IMR-90 (cell line): ENCODE measurements at regions not wholly inside any gene's neighbourhood (a gene's known extent, or its start where the extent isn't known, plus 50 kb on each side); places are given as distances from the start of the nearest gene placed in this dataset.

ENCODE experiments used
- ATAC-seq: fragments of 200-7000 bp; cut with Tn5 transposase; 2 replicates; pipeline ENCODE4 v1.9.1; 2020; ENCODE audit warnings: low read depth, mild to moderate bottlenecking, moderate library complexity
- BruUV-seq: library from RNA; stranded (reverse); fragments of 400-500 nt; replicated peaks from 2 replicates; lab custom pipeline; 2021; lab: Mats Ljungman, UMichigan
- CTCF ChIA-PET: fragments of 300-600 bp; formaldehyde crosslinking; extraction: SDS; loops from one replicate; lab custom pipeline; 2021; ENCODE audit warnings: antibody characterized with exemption; lab: Yijun Ruan, JAX
- POLR2A ChIA-PET: fragments of 300-600 bp; sonication (Branson Sonifier 250); formaldehyde crosslinking; loops from one replicate; lab custom pipeline; 2022; ENCODE audit warnings: antibody characterized with exemption; ENCODE audit not compliant: unreplicated experiment; lab: Charles Lee
- DNase-seq: peaks from one replicate; pipeline ENCODE4 v3.0.0; 2013
- H2AFZ ChIP-seq: replicated peaks from 2 replicates; pipeline ENCODE3; 2013; ENCODE audit warnings: low read length, mild to moderate bottlenecking; ENCODE audit not compliant: poor library complexity
- H2AK5ac ChIP-seq: 2 replicates; pipeline ENCODE4 v1.6.1; 2013; ENCODE audit warnings: low read depth, low read length, inconsistent platforms
- H2AK9ac ChIP-seq: replicated peaks from 2 replicates; pipeline ENCODE3; 2013; ENCODE audit warnings: mild to moderate bottlenecking, low read depth, low read length, moderate library complexity; ENCODE audit not compliant: poor library complexity
- H2BK120ac ChIP-seq: 2 replicates; pipeline ENCODE4 v1.6.1; 2013; ENCODE audit warnings: low read depth, low read length, inconsistent platforms
- H2BK15ac ChIP-seq: 3 replicates; pipeline ENCODE4 v1.6.1; 2013; ENCODE audit warnings: low read depth, low read length, inconsistent platforms
- H2BK20ac ChIP-seq: 2 replicates; pipeline ENCODE4 v1.6.1; 2013; ENCODE audit warnings: low read depth, mild to moderate bottlenecking, inconsistent platforms, low read length, moderate library complexity
- H2BK5ac ChIP-seq: 2 replicates; pipeline ENCODE4 v1.6.1; 2013; ENCODE audit warnings: mild to moderate bottlenecking, low read depth, low read length, inconsistent platforms; ENCODE audit not compliant: poor library complexity, severe bottlenecking
- H3K14ac ChIP-seq: replicated peaks from 2 replicates; pipeline ENCODE4 v1.6.1; 2013; ENCODE audit warnings: low read depth, low read length, inconsistent platforms
- H3K18ac ChIP-seq: 2 replicates; pipeline ENCODE4 v1.6.1; 2013; ENCODE audit warnings: low read depth, low read length, control low read depth
- H3K23ac ChIP-seq: 2 replicates; pipeline ENCODE4 v1.6.1; 2013; ENCODE audit warnings: low read depth, low read length, inconsistent platforms
- H3K27ac ChIP-seq: 2 replicates; pipeline ENCODE4 v1.5.1; 2013; ENCODE audit warnings: mild to moderate bottlenecking, control low read depth, low read length; ENCODE audit not compliant: insufficient read depth
- H3K27me3 ChIP-seq: 2 replicates; pipeline ENCODE4 v1.6.1; 2013; ENCODE audit warnings: low read length; ENCODE audit not compliant: control insufficient read depth, insufficient read depth
- H3K36me3 ChIP-seq: 2 replicates; pipeline ENCODE4 v1.6.1; 2013; ENCODE audit warnings: low read length, mixed read lengths; ENCODE audit not compliant: control insufficient read depth, insufficient read depth
- H3K4ac ChIP-seq: 2 replicates; pipeline ENCODE4 v1.6.1; 2013; ENCODE audit warnings: low read depth, low read length, inconsistent platforms
- H3K4me1 ChIP-seq: 2 replicates; pipeline ENCODE4 v1.6.1; 2013; ENCODE audit warnings: low read length, mixed read lengths; ENCODE audit not compliant: control insufficient read depth, insufficient read depth
- H3K4me2 ChIP-seq: 2 replicates; pipeline ENCODE4 v1.6.1; 2013; ENCODE audit warnings: low read depth, mild to moderate bottlenecking, control low read depth, low read length, moderate library complexity
- H3K4me3 ChIP-seq: 2 replicates; pipeline ENCODE4 v1.5.1; 2013; ENCODE audit warnings: low read depth, mild to moderate bottlenecking, control low read depth, low read length, moderate library complexity; ENCODE audit not compliant: insufficient read depth
- H3K56ac ChIP-seq: 2 replicates; pipeline ENCODE4 v1.6.1; 2013; ENCODE audit warnings: low read length, inconsistent platforms; ENCODE audit not compliant: insufficient read depth; ENCODE audit errors: extremely low read depth
- H3K79me1 ChIP-seq, 2 experiments: 2 replicates each; pipeline ENCODE4 v1.6.1; 2013; ENCODE audit warnings: low read length in 2 of 2, inconsistent platforms in 1 of 2, low read depth in 1 of 2
- H3K9ac ChIP-seq: 2 replicates; pipeline ENCODE4 v1.6.1; 2013; ENCODE audit warnings: low read depth, low read length, control low read depth
- H3K9me1 ChIP-seq: 2 replicates; pipeline ENCODE4 v1.6.1; 2013; ENCODE audit warnings: low read length, inconsistent platforms; ENCODE audit not compliant: insufficient read depth
- H3K9me3 ChIP-seq: 2 replicates; pipeline ENCODE4 v1.6.1; 2013; ENCODE audit warnings: low read length; ENCODE audit not compliant: control insufficient read depth, insufficient read depth
- H4K20me1 ChIP-seq: 2 replicates; pipeline ENCODE4 v1.6.1; 2013; ENCODE audit warnings: low read length, inconsistent platforms; ENCODE audit not compliant: insufficient read depth
- H4K5ac ChIP-seq: 2 replicates; pipeline ENCODE4 v1.6.1; 2013; ENCODE audit warnings: mild to moderate bottlenecking, low read depth, low read length, control low read depth
- H4K8ac ChIP-seq, 2 experiments: 2 replicates each; pipeline ENCODE4 v1.6.1; 2013; ENCODE audit warnings: low read depth in 2 of 2, low read length in 2 of 2, control low read depth in 1 of 2, inconsistent platforms in 1 of 2
- H4K91ac ChIP-seq: 2 replicates; pipeline ENCODE4 v1.6.1; 2013; ENCODE audit warnings: low read depth, low read length, inconsistent platforms; ENCODE audit not compliant: insufficient read depth
- BHLHE40 ChIP-seq: fragments of 150-350 bp; IDR thresholded peaks from 2 replicates; pipeline ENCODE4 v1.6.1; 2016; ENCODE audit warnings: mild to moderate bottlenecking, low read depth, low read length
- CEBPB ChIP-seq: IDR thresholded peaks from 2 replicates; pipeline ENCODE4 v1.6.1; 2012; ENCODE audit warnings: low read depth, low read length, improper control_type of control experiment
- CHD1 ChIP-seq: IDR thresholded peaks from 2 replicates; pipeline ENCODE4 v1.6.1; 2012; ENCODE audit warnings: low read depth, low read length, improper control_type of control experiment
- CTCF ChIP-seq: conservative IDR thresholded peaks from 2 replicates; pipeline ENCODE4 v1.5.1; 2012; ENCODE audit warnings: mild to moderate bottlenecking, low read depth, low read length, improper control_type of control experiment
- FOS ChIP-seq: fragments of 150-350 bp; IDR thresholded peaks from 2 replicates; pipeline ENCODE4 v1.6.1; 2016; ENCODE audit warnings: low read depth, low read length
- MAFK ChIP-seq: IDR thresholded peaks from 2 replicates; pipeline ENCODE4 v1.6.1; 2012; ENCODE audit warnings: low read depth, low read length, improper control_type of control experiment
- MAZ ChIP-seq: IDR thresholded peaks from 2 replicates; pipeline ENCODE4 v1.6.1; 2012; ENCODE audit warnings: low read depth, mild to moderate bottlenecking, low read length, improper control_type of control experiment, moderate library complexity, borderline replicate concordance
- MXI1 ChIP-seq: IDR thresholded peaks from 2 replicates; pipeline ENCODE4 v1.6.1; 2012; ENCODE audit warnings: low read depth, mild to moderate bottlenecking, low read length, moderate library complexity, borderline replicate concordance
- RAD21 ChIP-seq: IDR thresholded peaks from 2 replicates; pipeline ENCODE4 v1.6.1; 2012; ENCODE audit warnings: low read length, improper control_type of control experiment
- RFX5 ChIP-seq: IDR thresholded peaks from 2 replicates; pipeline ENCODE4 v1.8.0; 2012; ENCODE audit warnings: low read depth, mild to moderate bottlenecking, low read length, moderate library complexity
- SMC3 ChIP-seq: fragments of 150-350 bp; IDR thresholded peaks from 2 replicates; pipeline ENCODE4 v1.6.1; 2016; ENCODE audit warnings: low read depth, mild to moderate bottlenecking, antibody characterized with exemption, low read length, moderate library complexity
- USF2 ChIP-seq: fragments of 150-350 bp; IDR thresholded peaks from 2 replicates; pipeline ENCODE4 v1.6.1; 2017; ENCODE audit warnings: mild to moderate bottlenecking, antibody characterized with exemption, low read length, low read depth
- WGBS, 2 experiments: methylation state at CpG; one replicate each; pipeline versions ENCODE4 v1.1.5 to v1.1.7; 2013; ENCODE audit warnings: missing lambda C conversion rate in 2 of 2; ENCODE audit not compliant: insufficient read length in 1 of 2; ENCODE audit errors: extremely low coverage in 2 of 2; 5-methylcytosine and 5-hydroxymethylcytosine counted together
- dilution Hi-C: fragments of 300-500 bp; cut with HindIII; formaldehyde crosslinking; loops from one replicate; pipeline ENCODE4 v1.14.3; 2018; ENCODE audit warnings: low sequenced_read_pairs; ENCODE audit not compliant: unreplicated experiment
- in situ Hi-C: fragments of 300-500 bp; cut with MboI; formaldehyde crosslinking; loops from 3 replicates; pipeline ENCODE4 v1.14.3; 2019; ENCODE audit warnings: low sequenced_read_pairs, inconsistent platforms, mixed read lengths
- intact Hi-C: fragments of 100-400 bp; cut with micrococcal nuclease; formaldehyde crosslinking; loops from 2 replicates; pipeline ENCODE4 v1.10.0; 2022

- DNase-seq (no peak), ATAC-seq (no peak)
- no peak overlapping the region for H3K14ac ChIP-seq
- H3K56ac ChIP-seq = no peak overlapping the region
- no peak overlapping the region for H3K9ac ChIP-seq
- H3K27me3 ChIP-seq = no peaks in the 10 kb centered on the region
- H2AK9ac ChIP-seq = no peak overlapping the region
- no peak overlapping the region for H3K4me3 ChIP-seq
- no peaks in the 10 kb centered on the region for H4K20me1 ChIP-seq
- POLR2A ChIA-PET = no interaction called here
- BruUV-seq = no TSS peak
- H3K4me2 ChIP-seq = no peak overlapping the region
- intact Hi-C loops (no loop called here), in situ Hi-C loops (no loop called here), dilution Hi-C loops (no loop called here)
- no peak overlapping the region for H4K5ac ChIP-seq
- H3K27ac ChIP-seq = no peak overlapping the region
- H2BK15ac ChIP-seq = no peak overlapping the region
- 56% methylated on average over 1 of the region's 5 CpGs; no CpG with 5 or more reads in 1 of the 2 experiments for WGBS, 2 experiments
- CTCF ChIA-PET = no interaction called here
- H3K9me1 ChIP-seq = no peaks in the 10 kb centered on the region
- H3K18ac ChIP-seq = no peak overlapping the region
- no peak overlapping the region for H3K4ac ChIP-seq
- no peaks in the 10 kb centered on the region for H3K79me1 ChIP-seq
- no peak overlapping the region for H4K91ac ChIP-seq
- peaks cover 3% of the 10 kb centered on the region for H3K9me3 ChIP-seq
- H2BK120ac ChIP-seq = no peak overlapping the region
- no peak overlapping the region for H3K23ac ChIP-seq
- no peak for TF ChIP-seq FOS
- no peak for TF ChIP-seq CHD1
- no peak for TF ChIP-seq CEBPB
- TF ChIP-seq MAZ = no peak
- no peak for TF ChIP-seq SMC3
- TF ChIP-seq MAFK = no peak
- no peak for TF ChIP-seq BHLHE40
- no peak for TF ChIP-seq RFX5
- TF ChIP-seq RAD21 = no peak
- no peak for TF ChIP-seq USF2
- TF ChIP-seq CTCF = no peak
- no peak for TF ChIP-seq MXI1
- H3K4me1 ChIP-seq = no peaks in the 10 kb centered on the region
- H4K8ac ChIP-seq = no peak overlapping the region
- H2BK20ac ChIP-seq = no peak overlapping the region
- no peak overlapping the region for H2AFZ ChIP-seq
- H2BK5ac ChIP-seq = no peak overlapping the region
- no peak overlapping the region for H2AK5ac ChIP-seq
- H3K36me3 ChIP-seq = no peaks in the 10 kb centered on the region
Observed at GRCh38 chr4:164207460-164207859, 546.5 kb upstream of the SMIM31 start.
